ENCODE measurements at regions not wholly inside any gene's neighbourhood (a gene's known extent, or its start where the extent isn't known, plus 50 kb on each side); places are given as distances from the start of the nearest gene placed in this dataset.

- TF ChIP-seq YY1 (IDR thresholded peaks at IDR 0.05; ENCODE audit: insufficient read depth, insufficient read length) = no peak
- TF ChIP-seq SUZ12 (IDR thresholded peaks at IDR 0.05; ENCODE audit: extremely low read depth, insufficient read depth, insufficient read length) = no peak
- no peak for TF ChIP-seq ZNF274 (IDR thresholded peaks at IDR 0.05; ENCODE audit: low read depth, low read length)
Measured at GRCh38 chr7:53387515-53387914, 352.1 kb downstream of the POM121L12 start.
